HepG2 (cell line): ENCODE measurements at regions not wholly inside any gene's neighbourhood (a gene's known extent, or its start where the extent isn't known, plus 50 kb on each side); places are given as distances from the start of the nearest gene placed in this dataset.

ENCODE experiments used
- ATAC-seq: fragments of 200-7000 bp; cut with Tn5 transposase; 3 replicates; pipeline ENCODE4 v1.9.1; 2020; ENCODE audit warnings: mild to moderate bottlenecking, moderate library complexity
- BruUV-seq: library from RNA; stranded (reverse); fragments of 400-500 nt; replicated peaks from 2 replicates; lab custom pipeline; 2021; lab: Mats Ljungman, UMichigan
- CTCF ChIA-PET: fragments of 300-600 bp; formaldehyde crosslinking; extraction: SDS; loops from one replicate; lab custom pipeline; 2021; ENCODE audit warnings: low total read pairs, inconsistent platforms, low intra/inter-chr PET ratio; lab: Yijun Ruan, JAX
- POLR2A ChIA-PET: fragments of 350-600 bp; sonication (Branson Sonifier 250); formaldehyde crosslinking; loops from one replicate; lab custom pipeline; 2020; ENCODE audit warnings: antibody characterized with exemption, inconsistent platforms; lab: Yijun Ruan, JAX
- DNase-seq: peaks from one replicate; pipeline ENCODE4 v3.0.0-alpha.2; 2015; ENCODE audit warnings: low spot score
- FAIRE-seq: peaks from 3 replicates; lab custom pipeline; 2011; peaks lifted over from hg19 to GRCh38; lab: Jason Lieb, UNC
- H2AFZ ChIP-seq: one replicate; pipeline ENCODE4 v1.6.1; 2011; ENCODE audit warnings: low read length, inconsistent platforms
- H3K27ac ChIP-seq: fragments of 300-600 bp; 3 replicates; pipeline ENCODE4 v1.8.0; 2011; ENCODE audit warnings: mixed run types, mild to moderate bottlenecking, mixed read lengths, low read length, inconsistent platforms; ENCODE audit not compliant: insufficient read depth; ENCODE audit errors: extremely low read length
- H3K27me3 ChIP-seq, 2 experiments: fragments of 200-600 bp in 1 of 2; 2 replicates in 1 of 2; 3 replicates in 1 of 2; pipeline versions ENCODE4 v1.6.0 to v1.8.0; 2011; ENCODE audit warnings: low read length in 2 of 2, mild to moderate bottlenecking in 2 of 2, moderate library complexity in 2 of 2, inconsistent platforms in 1 of 2; ENCODE audit not compliant: insufficient read depth in 2 of 2, control insufficient read depth in 1 of 2
- H3K36me3 ChIP-seq, 2 experiments: fragments of 200-600 bp in 1 of 2; replicated peaks in 1 of 2; 2 replicates in 1 of 2; 3 replicates in 1 of 2; pipeline versions ENCODE4 v1.5.1 to v1.8.0; 2011; ENCODE audit warnings: low read length in 2 of 2, inconsistent platforms in 1 of 2; ENCODE audit not compliant: insufficient read depth in 2 of 2, control insufficient read depth in 1 of 2
- H3K4me1 ChIP-seq: 2 replicates; pipeline ENCODE4 v1.5.1; 2012; ENCODE audit warnings: low read length, inconsistent platforms; ENCODE audit not compliant: insufficient read depth
- H3K4me2 ChIP-seq: 2 replicates; pipeline ENCODE4 v1.6.0; 2011; ENCODE audit warnings: low read depth, low read length, inconsistent platforms
- H3K4me3 ChIP-seq, 3 experiments: fragments of 200-600 bp in 1 of 3; sonication (generic), shearing (Covaris generic) in 1 of 3; replicated peaks in 1 of 3; 2 replicates each; pipeline ENCODE4 v1.5.1; 2011 to 2016; ENCODE audit warnings: low read length in 3 of 3, inconsistent platforms in 2 of 3, low read depth in 2 of 3, mild to moderate bottlenecking in 2 of 3, control low read depth in 1 of 3, mixed read lengths in 1 of 3; ENCODE audit not compliant: insufficient read depth in 1 of 3
- H3K79me2 ChIP-seq: one replicate; pipeline ENCODE4 v1.6.1; 2011; ENCODE audit warnings: low read length, inconsistent platforms; ENCODE audit not compliant: insufficient read depth
- H3K9ac ChIP-seq: 2 replicates; pipeline ENCODE4 v1.6.0; 2011; ENCODE audit warnings: mild to moderate bottlenecking, low read depth, low read length, inconsistent platforms; ENCODE audit not compliant: insufficient read depth
- H3K9me3 ChIP-seq: 2 replicates; pipeline ENCODE4 v1.5.1; 2012; ENCODE audit warnings: mild to moderate bottlenecking, low read length
- H4K20me1 ChIP-seq: 2 replicates; pipeline ENCODE4 v1.6.0; 2011; ENCODE audit warnings: inconsistent platforms, mild to moderate bottlenecking, low read length, moderate library complexity; ENCODE audit not compliant: insufficient read depth
- HIVEP1 ChIP-seq: sonication (generic); formaldehyde crosslinking; IDR thresholded peaks from 2 replicates; pipeline ENCODE4 v1.4.0; 2020; ENCODE audit warnings: mild to moderate bottlenecking, missing genetic modification reagents
- KDM4B ChIP-seq: sonication (generic); formaldehyde crosslinking; IDR thresholded peaks from 2 replicates; pipeline ENCODE4 v1.4.0; 2020; ENCODE audit warnings: missing genetic modification reagents
- MYC ChIP-seq: sonication (generic); formaldehyde crosslinking; IDR thresholded peaks from 2 replicates; pipeline ENCODE4 v1.9.0; 2021; ENCODE audit warnings: missing genetic modification reagents, borderline replicate concordance
- ZNF468 ChIP-seq: sonication (generic); formaldehyde crosslinking; IDR thresholded peaks from 2 replicates; pipeline ENCODE4 v1.8.0; 2022; ENCODE audit warnings: mild to moderate bottlenecking, moderate library complexity, missing genetic modification reagents
- ZNF562 ChIP-seq: sonication (generic); formaldehyde crosslinking; IDR thresholded peaks from 2 replicates; pipeline ENCODE4 v1.8.0; 2022; ENCODE audit warnings: missing genetic modification reagents, borderline replicate concordance
- ZNF687 ChIP-seq: sonication (generic); formaldehyde crosslinking; IDR thresholded peaks from 2 replicates; pipeline ENCODE4 v1.5.1; 2020; ENCODE audit warnings: mild to moderate bottlenecking, missing genetic modification reagents, moderate library complexity
- WGBS: methylation state at CpG from one replicate; pipeline ENCODE4 v1.1.6; 2017; ENCODE audit warnings: low lambda C conversion rate; 5-methylcytosine and 5-hydroxymethylcytosine counted together
- in situ Hi-C: cut with HindIII; loops from 2 replicates; pipeline ENCODE4 v1.10.0; 2017; ENCODE audit warnings: low pct_unique_long_range_greater_than_20kb; ENCODE audit not compliant: extremely low pct_ligation_motif_present
- intact Hi-C: fragments of 100-400 bp; cut with micrococcal nuclease; formaldehyde crosslinking; loops from one replicate; pipeline ENCODE4 v1.10.0; 2022; ENCODE audit not compliant: unreplicated experiment
- TF ChIP-seq, protein P1 (sequence below), 2 experiments: sonication (generic) in 1 of 2; formaldehyde crosslinking in 1 of 2; IDR thresholded peaks; 2 replicates each; pipeline versions ENCODE4 v1.4.0 to v1.6.1; 2018 to 2020; ENCODE audit warnings: missing genetic modification reagents in 2 of 2, borderline replicate concordance in 1 of 2, low read depth in 1 of 2, mild to moderate bottlenecking in 1 of 2, missing biosample characterization in 1 of 2

- H3K27ac ChIP-seq: no peak overlapping the region
- H2AFZ ChIP-seq: no peak overlapping the region
- POLR2A ChIA-PET: no interaction called here
- no peak overlapping the region for H3K9ac ChIP-seq
- no peak overlapping the region for H3K4me2 ChIP-seq
- DNase-seq (peak; percentile 8), ATAC-seq (no peak), FAIRE-seq (no peak)
- WGBS: 0% methylated on average over 2 of the region's 2 CpGs
- intact Hi-C loops (loop anchor here (10.0 kb wide), 1 partner anchor 59 kb away; no protein-coding TSS in a partner anchor), in situ Hi-C loops (no loop called here)
- no TSS peak for BruUV-seq
- no peaks in the 10 kb centered on the region for H3K27me3 ChIP-seq
- TF ChIP-seq ZNF468 (CRISPR knock-in tag) (no peak), HIVEP1 (CRISPR knock-in tag) (no peak), KDM4B (CRISPR knock-in tag) (no peak), ZNF562 (no peak), MYC (no peak), ZNF687 (CRISPR knock-in tag) (no peak)
- TF ChIP-seq, protein P1, sequence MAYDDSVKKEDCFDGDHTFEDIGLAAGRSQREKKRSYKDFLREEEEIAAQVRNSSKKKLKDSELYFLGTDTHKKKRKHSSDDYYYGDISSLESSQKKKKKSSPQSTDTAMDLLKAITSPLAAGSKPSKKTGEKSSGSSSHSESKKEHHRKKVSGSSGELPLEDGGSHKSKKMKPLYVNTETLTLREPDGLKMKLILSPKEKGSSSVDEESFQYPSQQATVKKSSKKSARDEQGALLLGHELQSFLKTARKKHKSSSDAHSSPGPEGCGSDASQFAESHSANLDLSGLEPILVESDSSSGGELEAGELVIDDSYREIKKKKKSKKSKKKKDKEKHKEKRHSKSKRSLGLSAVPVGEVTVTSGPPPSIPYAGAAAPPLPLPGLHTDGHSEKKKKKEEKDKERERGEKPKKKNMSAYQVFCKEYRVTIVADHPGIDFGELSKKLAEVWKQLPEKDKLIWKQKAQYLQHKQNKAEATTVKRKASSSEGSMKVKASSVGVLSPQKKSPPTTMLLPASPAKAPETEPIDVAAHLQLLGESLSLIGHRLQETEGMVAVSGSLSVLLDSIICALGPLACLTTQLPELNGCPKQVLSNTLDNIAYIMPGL (CRISPR knock-in tag; IDR thresholded peaks at IDR 0.05; ENCODE audit: borderline replicate concordance in 1 of 2, low read depth in 1 of 2): no peak
- H3K9me3 ChIP-seq: no peaks in the 10 kb centered on the region
- H3K4me1 ChIP-seq: no peaks in the 10 kb centered on the region
- no peaks in the 10 kb centered on the region for H3K79me2 ChIP-seq
- CTCF ChIA-PET: no interaction called here
- no peaks in the 10 kb centered on the region for H3K36me3 ChIP-seq
- H4K20me1 ChIP-seq: no peaks in the 10 kb centered on the region
- no peak overlapping the region for H3K4me3 ChIP-seq
These were observed 470.2 kb upstream of the LMO3 start for GRCh38 chr12:17076028-17076744.
